Fibroblast of lung (primary cell): ENCODE measurements at regions not wholly inside any gene's neighbourhood (a gene's known extent, or its start where the extent isn't known, plus 50 kb on each side); places are given as distances from the start of the nearest gene placed in this dataset.

Experiments used
- CTCF ChIP-seq, 2 donors: IDR thresholded peaks in 1 of 2; conservative IDR thresholded peaks in 1 of 2; 1 replicate in 1 of 2; 2 replicates in 1 of 2; pipeline ENCODE4 v1.5.1; 2011 to 2012; ENCODE audit warnings: low read length in 2 of 2, control low read depth in 1 of 2, inconsistent platforms in 1 of 2, low read depth in 1 of 2, mild to moderate bottlenecking in 1 of 2
- EZH2 ChIP-seq: IDR thresholded peaks from 2 replicates; pipeline ENCODE4 v1.5.1; 2012; ENCODE audit warnings: low read length, control low read depth, mild to moderate bottlenecking; ENCODE audit errors: missing control alignments

DNA sequence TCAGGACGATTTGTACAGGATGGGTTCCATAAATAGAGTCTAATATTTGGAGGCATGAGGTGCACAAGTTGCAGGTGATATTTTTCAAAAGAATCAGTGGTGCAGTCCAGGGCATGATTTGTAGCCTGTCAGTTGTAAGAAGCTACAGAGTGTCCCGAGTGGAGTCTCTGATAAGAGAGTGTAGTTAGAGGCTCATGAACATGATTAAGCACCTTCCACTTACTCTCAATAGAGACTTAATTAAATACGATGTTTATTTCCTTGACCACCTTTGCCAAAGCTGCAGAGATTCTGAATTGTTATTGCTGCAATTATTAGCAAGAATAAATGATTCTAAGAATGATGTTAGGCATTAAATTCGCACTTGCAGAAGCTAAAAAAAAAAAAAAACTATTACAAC is 218.4 kb upstream of the LRTM1 start:
- TF ChIP-seq EZH2 (no peak), CTCF (conservative IDR thresholded peaks at IDR 0.05 in 1 of 2, IDR thresholded peaks at IDR 0.05 in 1 of 2; ENCODE audit: low read depth in 1 of 2, low read length in 2 of 2) (no peak)
